ENCODE measurements at regions not wholly inside any gene's neighbourhood (a gene's known extent, or its start where the extent isn't known, plus 50 kb on each side); places are given as distances from the start of the nearest gene placed in this dataset.

DNA sequence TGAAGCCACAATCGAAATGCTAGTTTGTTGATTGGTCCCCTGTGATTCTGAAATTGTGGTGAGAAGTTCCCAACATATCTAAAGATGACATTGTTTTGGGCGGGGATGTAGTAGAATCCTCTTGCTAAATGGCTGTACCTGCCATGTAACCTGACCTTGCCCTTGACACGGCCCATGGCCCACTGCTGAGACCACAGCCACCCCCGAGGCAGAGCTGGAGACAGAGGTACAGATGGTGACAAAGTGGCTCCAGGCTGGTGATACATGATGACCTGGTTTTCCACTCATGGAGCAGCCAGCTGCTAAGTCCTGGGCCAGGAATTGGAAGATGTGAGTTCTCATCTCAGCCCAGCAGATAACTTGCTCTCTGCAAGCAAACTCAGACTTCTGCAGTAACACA is 226.5 kb downstream of the FOXD2 start:
- WGBS, 2 experiments (ENCODE audit: extremely low coverage in 1 of 2, insufficient coverage in 1 of 2, insufficient read length in 1 of 2, insufficient replicate concordance in 2 of 2, low coverage in 1 of 2, low lambda C conversion rate in 2 of 2, missing lambda C conversion rate in 1 of 2) = 81% methylated on average over 4 of the region's 4 CpGs; no CpG with 5 or more reads in 1 of the 2 experiments
- H4K8ac ChIP-seq (ENCODE audit: extremely low read depth, insufficient read depth, low read length) = no peak overlapping the region; the same call in 1 of the 2 replicates
- no peak for DNase-seq (ENCODE audit: low read depth in 1 of 2, low spot score in 2 of 2)

More for the DNA sequence above, 226.5 kb downstream of the FOXD2 start:
- H2AK5ac ChIP-seq (ENCODE audit: low read depth, low read length) = no peak overlapping the region
- H2BK12ac ChIP-seq (ENCODE audit: low read depth, low read length) = no peak overlapping the region
- H2BK20ac ChIP-seq (ENCODE audit: low read length) = no peak overlapping the region
- TF ChIP-seq TCF12 (IDR thresholded peaks at IDR 0.05; ENCODE audit: low read depth, low read length) (no peak), MAFK (IDR thresholded peaks at IDR 0.05; ENCODE audit: low read depth, low read length) (no peak), NRF1 (IDR thresholded peaks at IDR 0.05; ENCODE audit: low read depth, low read length) (no peak)
- TF ChIP-seq, protein P1, sequence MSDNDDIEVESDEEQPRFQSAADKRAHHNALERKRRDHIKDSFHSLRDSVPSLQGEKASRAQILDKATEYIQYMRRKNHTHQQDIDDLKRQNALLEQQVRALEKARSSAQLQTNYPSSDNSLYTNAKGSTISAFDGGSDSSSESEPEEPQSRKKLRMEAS (IDR thresholded peaks at IDR 0.05) = no peak
- no peak overlapping the region for H3K27ac ChIP-seq (ENCODE audit: low read depth, low read length)
- no peak overlapping the region for H2BK5ac ChIP-seq (ENCODE audit: low read depth, low read length)
- H3K4me1 ChIP-seq (replicated peaks in 1 of 4; ENCODE audit: control insufficient read depth in 3 of 4, insufficient read depth in 4 of 4, low read length in 3 of 4) = no peaks in the 10 kb centered on the region
- H3K23ac ChIP-seq (ENCODE audit: insufficient read length) = no peak overlapping the region
- no peak overlapping the region for H2AFZ ChIP-seq (ENCODE audit: low read length)
- no peak overlapping the region for H3K18ac ChIP-seq (ENCODE audit: extremely low read depth, low read length)
- H2BK15ac ChIP-seq (ENCODE audit: low read length) = no peak overlapping the region
- H3K23me2 ChIP-seq (ENCODE audit: low read depth, low read length) = no peaks in the 10 kb centered on the region
- no peak overlapping the region for H3K4me3 ChIP-seq (ENCODE audit: extremely low read depth in 1 of 4, insufficient read depth in 2 of 4, low read depth in 3 of 4, low read length in 4 of 4)
- no peak overlapping the region for H3K14ac ChIP-seq (ENCODE audit: insufficient read length)
- H3K79me2 ChIP-seq (ENCODE audit: control insufficient read depth in 1 of 2, insufficient read depth in 2 of 2, low read length in 2 of 2) = no peaks in the 10 kb centered on the region
- H3K4ac ChIP-seq (replicated peaks; ENCODE audit: insufficient read length, low read depth, low read length) = no peak overlapping the region
- H3K9me3 ChIP-seq (ENCODE audit: insufficient read depth in 2 of 2, low read depth in 1 of 2, low read length in 1 of 2) = 0 out of 4 replicates have a peak, but pooled peaks cover 0 to 3% of the 10 kb centered on the region in 2 experiments
- H4K91ac ChIP-seq (replicated peaks; ENCODE audit: insufficient read length, low read length) = no peak overlapping the region
- no peak overlapping the region for H3K4me2 ChIP-seq (ENCODE audit: insufficient read depth in 1 of 2, low read depth in 2 of 2, low read length in 2 of 2)
- H2BK120ac ChIP-seq (replicated peaks; ENCODE audit: low read depth, low read length) = no peak overlapping the region
- no peaks in the 10 kb centered on the region for H4K20me1 ChIP-seq (replicated peaks in 1 of 2; ENCODE audit: control insufficient read depth in 1 of 2, insufficient read depth in 2 of 2, low read length in 2 of 2)
- H3K9ac ChIP-seq (replicated peaks in 1 of 4; ENCODE audit: extremely low read depth in 1 of 4, low read depth in 3 of 4, low read length in 3 of 4) = no peak overlapping the region
- no peak for FAIRE-seq
- H3K36me3 ChIP-seq (ENCODE audit: control insufficient read depth in 2 of 4, insufficient read depth in 4 of 4, low read length in 3 of 4) = no peaks in the 10 kb centered on the region
- H3K79me1 ChIP-seq (ENCODE audit: low read depth, low read length) = no peaks in the 10 kb centered on the region
- ChIA-PET CTCF (ENCODE audit: partially characterized antibody) (interaction anchor here (0.7 to 2.1 kb wide), 5 partner anchors 13 to 135 kb away, joined by 3 to 14 read pairs (median 3); no protein-coding TSS in a partner anchor), POLR2A (ENCODE audit: partially characterized antibody) (no interaction called here)
- no peak overlapping the region for H3K56ac ChIP-seq (replicated peaks; ENCODE audit: insufficient read length, low read depth, low read length)
- H3K27me3 ChIP-seq (replicated peaks in 1 of 4; ENCODE audit: control insufficient read depth in 3 of 4, extremely low read depth in 1 of 4, insufficient read depth in 3 of 4, low read length in 3 of 4) = peaks cover 2 to 11% (median 7%) of the 10 kb centered on the region in 4 experiments; a peak in 6 of 7 replicates
- H4K5ac ChIP-seq (ENCODE audit: insufficient read length, low read depth, low read length) = no peak overlapping the region

Data from H1 (cell line).